K562 (cell line): ENCODE measurements at regions not wholly inside any gene's neighbourhood (a gene's known extent, or its start where the extent isn't known, plus 50 kb on each side); places are given as distances from the start of the nearest gene placed in this dataset.
A peak's percentile ranks its signal among the peaks of the same experiment; 100 is the strongest.

Source experiments
- ATAC-seq: fragments of 200-7000 bp; cut with Tn5 transposase; 3 replicates; pipeline ENCODE4 v1.9.1; 2020; ENCODE audit warnings: moderate library complexity
- BruUV-seq: library from RNA; stranded (reverse); fragments of 400-500 nt; replicated peaks from 2 replicates; lab custom pipeline; 2021; lab: Mats Ljungman, UMichigan
- CTCF ChIA-PET: fragments of 300-600 bp; formaldehyde crosslinking; extraction: SDS; loops from one replicate; lab custom pipeline; 2021; ENCODE audit warnings: low intra/inter-chr PET ratio; lab: Yijun Ruan, JAX
- POLR2A ChIA-PET: fragments of 300-600, 350-650 bp; sonication (Branson Sonifier 250); formaldehyde crosslinking; extraction: SDS; loops from one replicate; lab custom pipeline; 2021; ENCODE audit warnings: antibody characterized with exemption, inconsistent platforms; lab: Yijun Ruan, JAX
- DNase-seq, 4 experiments: peaks; one replicate each; pipeline versions ENCODE4 v3.0.0 to v3.0.0-alpha.2; 2011 to 2018; ENCODE audit warnings: low spot score in 3 of 4, mixed read lengths in 3 of 4; ENCODE audit errors: extremely low read depth in 1 of 4
- FAIRE-seq: peaks from 2 replicates; lab custom pipeline; 2011; peaks lifted over from hg19 to GRCh38; lab: Jason Lieb, UNC
- H2AFZ ChIP-seq: 2 replicates; pipeline ENCODE4 v1.6.0; 2011; ENCODE audit warnings: low read depth, low read length, control low read depth, inconsistent platforms
- H3K27ac ChIP-seq: fragments of 200-600 bp; 3 replicates; pipeline ENCODE4 v1.8.0; 2011; ENCODE audit warnings: low read depth, mild to moderate bottlenecking, control low read depth, inconsistent platforms, low read length, moderate library complexity, mixed read lengths; ENCODE audit errors: extremely low read depth
- H3K27me3 ChIP-seq, 2 experiments: fragments of 300-600 bp in 1 of 2; 2 replicates in 1 of 2; 3 replicates in 1 of 2; pipeline versions ENCODE4 v1.6.0 to v1.8.0; 2011; ENCODE audit warnings: inconsistent platforms in 2 of 2, low read length in 2 of 2, mild to moderate bottlenecking in 1 of 2, mixed read lengths in 1 of 2, moderate library complexity in 1 of 2; ENCODE audit not compliant: control insufficient read depth in 2 of 2, insufficient read depth in 2 of 2
- H3K36me3 ChIP-seq: fragments of 300-600 bp; 3 replicates; pipeline ENCODE4 v1.8.0; 2011; ENCODE audit warnings: mild to moderate bottlenecking, low read length, inconsistent platforms; ENCODE audit not compliant: control insufficient read depth, insufficient read depth
- H3K4me1 ChIP-seq, 2 experiments: fragments of 200-600 bp in 1 of 2; replicated peaks in 1 of 2; 2 replicates in 1 of 2; 3 replicates in 1 of 2; pipeline versions ENCODE4 v1.5.1 to v1.8.0; 2011; ENCODE audit warnings: inconsistent platforms in 2 of 2, low read length in 2 of 2, mild to moderate bottlenecking in 1 of 2, mixed read lengths in 1 of 2, moderate library complexity in 1 of 2; ENCODE audit not compliant: control insufficient read depth in 2 of 2, insufficient read depth in 2 of 2
- H3K4me2 ChIP-seq: 2 replicates; pipeline ENCODE4 v1.6.1; 2011; ENCODE audit warnings: low read length, control low read depth, inconsistent platforms, mixed read lengths; ENCODE audit not compliant: insufficient read depth
- H3K4me3 ChIP-seq: fragments of 200-600 bp; sonication (generic), shearing (Covaris generic); 2 replicates; pipeline ENCODE4 v1.5.1; 2016; ENCODE audit warnings: control low read depth, inconsistent platforms
- H3K79me2 ChIP-seq: fragments of 200-600 bp; 3 replicates; pipeline ENCODE4 v1.8.0; 2011; ENCODE audit warnings: low read length, inconsistent platforms; ENCODE audit not compliant: control insufficient read depth, insufficient read depth
- H3K9ac ChIP-seq, 2 experiments: 2 replicates each; pipeline versions ENCODE4 v1.6.0 to v1.6.1; 2011; ENCODE audit warnings: low read depth in 2 of 2, low read length in 2 of 2, control low read depth in 1 of 2, inconsistent platforms in 1 of 2, mild to moderate bottlenecking in 1 of 2, mixed read lengths in 1 of 2; ENCODE audit not compliant: insufficient read depth in 1 of 2
- H3K9me1 ChIP-seq: one replicate; pipeline ENCODE4 v1.6.0; 2011; ENCODE audit warnings: inconsistent platforms, mild to moderate bottlenecking, low read length, moderate library complexity; ENCODE audit not compliant: control insufficient read depth, insufficient read depth
- H3K9me3 ChIP-seq: replicated peaks from 2 replicates; pipeline ENCODE4 v1.5.1; 2011; ENCODE audit warnings: low read depth, low read length, inconsistent platforms; ENCODE audit not compliant: control insufficient read depth, insufficient read depth
- H4K20me1 ChIP-seq: replicated peaks from 2 replicates; pipeline ENCODE4 v1.6.1; 2011; ENCODE audit warnings: low read length, inconsistent platforms, mixed read lengths; ENCODE audit not compliant: control insufficient read depth, insufficient read depth
- BACH1 ChIP-seq: fragments of 200-800 bp; sonication (Bioruptor generic); IDR thresholded peaks from 2 replicates; pipeline ENCODE4 v1.6.1; 2016; ENCODE audit warnings: missing genetic modification characterization, missing compliant biosample characterization
- WGBS: fragments of 100-300 bp; shearing (Covaris generic); methylation state at CpG from one replicate; pipeline ENCODE4 v1.1.6; 2016; ENCODE audit warnings: low coverage, mixed read lengths; ENCODE audit not compliant: insufficient coverage; ENCODE audit errors: missing lambda C conversion rate; 5-methylcytosine and 5-hydroxymethylcytosine counted together
- in situ Hi-C: fragments of 300-500 bp; cut with MboI; formaldehyde crosslinking; loops from 4 replicates; pipeline ENCODE4 v1.15.0; 2018; ENCODE audit warnings: inconsistent platforms, mixed read lengths
- intact Hi-C: fragments of 100-400 bp; cut with micrococcal nuclease; formaldehyde crosslinking; loops from 2 replicates; pipeline ENCODE4 v1.14.2; 2022
- TF ChIP-seq, protein P1 (sequence below): fragments of 250-450 bp; sonication (Bioruptor Pico); IDR thresholded peaks from 2 replicates; pipeline ENCODE4 v1.5.0; 2021; ENCODE audit warnings: mild to moderate bottlenecking, borderline replicate concordance
- TF ChIP-seq, protein P2 (sequence below): fragments of 450-650 bp; formaldehyde crosslinking; IDR thresholded peaks from 2 replicates; pipeline ENCODE4 v1.4.0; 2020; ENCODE audit warnings: mild to moderate bottlenecking, mixed read lengths

DNA sequence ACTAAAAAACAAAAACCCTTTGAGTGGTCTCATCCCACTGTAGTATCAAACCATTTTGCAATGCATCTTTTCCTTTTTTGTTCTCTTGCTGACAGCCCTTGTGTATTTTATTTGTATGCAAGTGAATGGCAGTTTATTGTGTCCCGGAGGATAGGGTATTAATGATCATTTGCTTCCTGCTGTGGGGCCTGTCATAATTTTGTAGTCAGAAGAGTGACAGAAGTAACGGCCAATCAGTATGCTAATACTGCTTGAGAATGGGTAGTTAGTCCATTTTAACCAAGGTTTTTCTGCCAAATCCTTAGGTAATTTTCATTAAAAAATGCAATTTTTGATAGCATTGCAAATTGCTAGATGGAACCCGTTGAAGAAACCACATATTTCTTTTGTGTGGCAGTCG is 75.5 kb upstream of the PLSCR5 start:
- DNase-seq: no peak
- 4% methylated on average over 4 of the region's 4 CpGs for WGBS

DNA sequence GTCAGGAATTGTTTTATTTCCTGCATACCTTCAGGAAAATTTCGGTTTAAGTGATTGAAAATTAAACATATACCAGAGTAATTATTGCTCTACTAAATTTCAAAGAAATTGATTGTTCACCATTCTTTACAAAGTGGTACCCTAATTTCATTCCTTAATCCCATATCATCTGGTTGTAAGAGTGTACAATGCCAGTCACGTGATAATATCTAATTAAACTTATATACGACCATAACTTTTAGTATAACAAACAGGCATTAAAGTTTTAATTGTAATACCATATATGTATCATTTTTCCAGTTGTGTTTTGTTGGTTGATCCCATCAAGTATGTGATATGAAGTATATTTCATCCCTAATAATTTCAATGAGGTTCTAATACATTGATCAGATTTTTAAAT is 74.8 kb upstream of the PLSCR5 start:
- Histone ChIP-seq H2AFZ (no peak overlapping the region), H3K9me3 (no peaks in the 10 kb centered on the region), H3K9ac (no peak overlapping the region), H3K27me3 (no peaks in the 10 kb centered on the region), H3K4me2 (no peak overlapping the region), H3K9me1 (no peaks in the 10 kb centered on the region), H4K20me1 (no peaks in the 10 kb centered on the region), H3K4me3 (no peak overlapping the region), H3K4me1 (no peaks in the 10 kb centered on the region), H3K27ac (no peak overlapping the region), H3K79me2 (no peaks in the 10 kb centered on the region), H3K36me3 (no peaks in the 10 kb centered on the region)
- ATAC-seq (no peak), DNase-seq (no peak), FAIRE-seq (no peak)
- 0% methylated on average over 3 of the region's 3 CpGs for WGBS
- intact Hi-C loops (no loop called here), in situ Hi-C loops (no loop called here)
- ChIA-PET POLR2A (no interaction called here), CTCF (no interaction called here)
- TF ChIP-seq, protein P1, sequence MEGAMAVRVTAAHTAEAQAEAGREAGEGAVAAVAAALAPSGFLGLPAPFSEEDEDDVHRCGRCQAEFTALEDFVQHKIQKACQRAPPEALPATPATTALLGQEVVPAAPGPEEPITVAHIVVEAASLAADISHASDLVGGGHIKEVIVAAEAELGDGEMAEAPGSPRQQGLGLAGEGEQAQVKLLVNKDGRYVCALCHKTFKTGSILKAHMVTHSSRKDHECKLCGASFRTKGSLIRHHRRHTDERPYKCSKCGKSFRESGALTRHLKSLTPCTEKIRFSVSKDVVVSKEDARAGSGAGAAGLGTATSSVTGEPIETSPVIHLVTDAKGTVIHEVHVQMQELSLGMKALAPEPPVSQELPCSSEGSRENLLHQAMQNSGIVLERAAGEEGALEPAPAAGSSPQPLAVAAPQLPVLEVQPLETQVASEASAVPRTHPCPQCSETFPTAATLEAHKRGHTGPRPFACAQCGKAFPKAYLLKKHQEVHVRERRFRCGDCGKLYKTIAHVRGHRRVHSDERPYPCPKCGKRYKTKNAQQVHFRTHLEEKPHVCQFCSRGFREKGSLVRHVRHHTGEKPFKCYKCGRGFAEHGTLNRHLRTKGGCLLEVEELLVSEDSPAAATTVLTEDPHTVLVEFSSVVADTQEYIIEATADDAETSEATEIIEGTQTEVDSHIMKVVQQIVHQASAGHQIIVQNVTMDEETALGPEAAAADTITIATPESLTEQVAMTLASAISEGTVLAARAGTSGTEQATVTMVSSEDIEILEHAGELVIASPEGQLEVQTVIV (CRISPR knock-in tag): no peak
- TF ChIP-seq, protein P2, sequence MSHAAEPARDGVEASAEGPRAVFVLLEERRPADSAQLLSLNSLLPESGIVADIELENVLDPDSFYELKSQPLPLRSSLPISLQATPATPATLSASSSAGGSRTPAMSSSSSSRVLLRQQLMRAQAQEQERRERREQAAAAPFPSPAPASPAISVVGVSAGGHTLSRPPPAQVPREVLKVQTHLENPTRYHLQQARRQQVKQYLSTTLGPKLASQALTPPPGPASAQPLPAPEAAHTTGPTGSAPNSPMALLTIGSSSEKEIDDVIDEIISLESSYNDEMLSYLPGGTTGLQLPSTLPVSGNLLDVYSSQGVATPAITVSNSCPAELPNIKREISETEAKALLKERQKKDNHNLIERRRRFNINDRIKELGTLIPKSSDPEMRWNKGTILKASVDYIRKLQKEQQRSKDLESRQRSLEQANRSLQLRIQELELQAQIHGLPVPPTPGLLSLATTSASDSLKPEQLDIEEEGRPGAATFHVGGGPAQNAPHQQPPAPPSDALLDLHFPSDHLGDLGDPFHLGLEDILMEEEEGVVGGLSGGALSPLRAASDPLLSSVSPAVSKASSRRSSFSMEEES (CRISPR knock-in tag): peak; percentile 78
- BruUV-seq: no TSS peak

More for the DNA sequence above, 75.5 kb upstream of the PLSCR5 start:
- Histone ChIP-seq H3K4me3 (no peak overlapping the region), H3K4me2 (no peak overlapping the region), H2AFZ (no peak overlapping the region), H3K36me3 (no peaks in the 10 kb centered on the region), H3K9me1 (no peaks in the 10 kb centered on the region), H3K4me1 (no peaks in the 10 kb centered on the region), H3K9ac (no peak overlapping the region), H3K27me3 (no peaks in the 10 kb centered on the region), H3K79me2 (no peaks in the 10 kb centered on the region), H3K27ac (no peak overlapping the region), H4K20me1 (no peaks in the 10 kb centered on the region), H3K9me3 (no peaks in the 10 kb centered on the region)
- ATAC-seq (no peak), FAIRE-seq (no peak)
- in situ Hi-C loops: no loop called here
- ChIA-PET POLR2A (no interaction called here), CTCF (no interaction called here)
- TF ChIP-seq BACH1 (tag): no peak
- intact Hi-C loops: no loop called here
- BruUV-seq: no TSS peak
